Renal pelvis (tissue), 1 donor: ENCODE measurements at regions not wholly inside any gene's neighbourhood (a gene's known extent, or its start where the extent isn't known, plus 50 kb on each side); places are given as distances from the start of the nearest gene placed in this dataset.

Source experiments
- DNase-seq: peaks from one replicate; pipeline ENCODE4 v3.0.0-alpha.2; 2013

DNA sequence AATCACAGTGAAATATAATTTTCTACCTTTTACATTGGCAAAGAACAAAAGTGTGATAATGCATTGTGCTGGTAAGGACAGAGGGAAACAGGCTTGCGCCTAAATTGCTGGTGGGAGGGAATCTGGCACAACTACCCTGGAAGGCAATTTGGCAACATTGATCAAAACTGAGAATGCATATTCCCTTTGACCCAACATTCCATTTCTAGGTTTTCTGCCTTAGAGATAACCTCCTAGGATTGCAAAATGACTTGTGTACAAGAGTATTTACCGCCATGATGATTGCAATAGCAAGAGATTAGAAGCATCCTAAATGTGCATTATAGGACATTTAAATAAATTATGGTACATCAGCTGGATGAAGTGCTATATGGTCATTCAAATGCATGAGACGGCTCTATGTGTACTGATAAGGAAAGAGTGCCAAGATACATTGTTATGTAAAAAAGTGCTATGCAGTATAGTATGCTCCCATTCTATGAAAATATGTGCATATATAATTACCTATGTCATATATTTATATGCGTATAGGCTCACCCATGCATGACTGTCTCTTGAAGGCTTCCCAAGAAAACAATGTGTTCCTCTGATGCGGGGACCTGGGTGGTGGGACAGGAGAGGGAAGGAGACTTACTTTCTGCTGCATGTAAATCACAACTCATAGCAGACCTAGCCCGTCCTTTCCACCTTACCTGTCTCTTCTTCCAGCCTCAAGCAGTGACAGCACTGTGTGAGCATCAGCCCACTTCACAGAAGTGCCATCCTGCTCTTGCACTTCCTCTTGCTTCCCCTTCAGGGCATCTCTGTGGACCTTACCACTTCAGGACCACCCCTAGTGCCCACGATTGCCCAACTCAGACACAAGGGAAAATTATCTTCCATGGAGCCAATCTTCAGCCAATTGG lies 249.9 kb upstream of the TLE3 start:
- no peak for DNase-seq

DNA sequence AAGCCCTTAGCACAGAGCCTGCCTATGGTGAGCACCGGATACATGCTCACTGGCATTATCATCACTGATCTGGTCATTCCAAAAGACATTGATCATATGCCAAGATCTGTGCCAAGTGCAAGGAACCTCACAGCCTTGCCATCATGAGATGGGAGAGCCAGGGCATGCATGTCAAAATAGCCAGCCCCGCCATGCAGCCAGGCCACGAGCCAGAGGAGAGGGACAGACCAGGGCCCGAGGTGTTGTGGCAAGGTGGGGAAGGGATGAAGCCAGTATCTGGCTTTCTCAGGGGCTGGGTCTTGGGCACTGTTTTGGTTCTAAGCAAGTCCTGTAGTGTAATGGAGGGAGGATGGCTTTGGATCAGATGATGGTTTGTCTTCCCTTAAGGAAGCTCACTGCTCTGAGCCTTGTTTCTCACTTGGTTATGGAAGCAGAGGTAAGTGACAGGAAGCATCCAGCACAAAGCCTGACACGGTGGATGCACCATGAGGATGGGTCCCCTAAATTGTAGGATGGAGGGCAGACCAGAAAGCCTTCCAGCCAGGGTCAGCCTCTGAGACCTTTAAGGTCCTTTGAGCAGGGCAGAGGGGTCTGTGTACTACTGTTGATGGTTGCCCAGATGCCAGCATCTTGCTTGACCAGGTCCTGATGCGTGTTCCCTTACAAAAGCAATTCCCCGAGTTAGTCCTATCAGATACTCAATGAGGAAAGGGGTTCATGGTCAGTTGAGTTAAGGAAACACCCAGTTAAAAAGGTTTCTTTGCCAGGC lies 247.7 kb upstream of the TLE3 start:
- no peak for DNase-seq

DNA sequence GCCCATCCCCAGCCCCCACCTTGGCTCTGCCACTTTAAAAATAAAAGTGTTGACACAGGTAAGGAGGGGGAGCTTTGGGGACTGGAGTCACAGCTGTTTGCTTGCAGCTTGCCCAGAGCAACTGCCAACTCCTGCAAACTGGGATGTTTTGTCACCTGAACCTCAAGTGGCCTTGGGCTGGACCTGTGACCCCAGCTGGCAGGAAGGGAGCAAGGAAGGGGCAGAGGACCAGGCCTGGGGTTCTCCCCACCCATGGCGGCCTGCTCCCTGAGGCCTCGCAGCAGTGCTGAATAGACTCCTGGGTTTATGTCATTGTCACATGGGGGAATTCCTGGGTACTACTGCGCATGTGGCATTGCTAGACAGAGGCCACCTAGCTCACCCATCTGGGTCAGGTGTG lies 246.9 kb upstream of the TLE3 start:
- no peak for DNase-seq

DNA sequence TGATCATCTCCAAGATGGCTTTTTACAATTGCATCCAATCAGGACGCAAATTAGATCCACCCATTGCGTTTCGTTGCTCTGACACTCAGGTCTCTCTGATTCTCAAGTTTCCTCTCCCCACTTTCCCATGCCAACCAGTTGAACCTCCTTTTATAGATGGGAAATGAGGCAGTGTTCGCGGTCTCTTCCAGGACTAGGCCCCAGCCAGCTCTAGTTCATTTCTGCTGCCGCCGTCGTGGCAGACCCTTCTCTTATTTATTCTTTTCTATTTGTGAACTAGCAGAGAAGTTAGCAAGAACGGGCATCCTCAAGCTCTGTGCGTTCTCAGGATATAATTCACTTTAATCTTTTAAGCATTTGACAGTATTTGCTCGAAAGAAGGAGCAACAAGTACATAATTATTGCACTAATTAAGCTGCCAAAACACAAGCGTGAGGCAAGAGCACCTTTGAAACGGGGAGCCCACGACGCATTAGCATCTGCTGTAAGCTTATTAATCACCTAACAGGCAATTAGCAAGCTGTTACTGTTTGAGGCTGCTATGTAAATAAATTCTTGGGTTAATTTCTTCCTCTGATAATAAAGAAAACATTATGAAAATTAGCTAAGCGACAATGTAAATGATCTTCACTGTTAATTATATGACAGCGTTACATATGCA lies 246.4 kb upstream of the TLE3 start:
- DNase-seq, result no peak

DNA sequence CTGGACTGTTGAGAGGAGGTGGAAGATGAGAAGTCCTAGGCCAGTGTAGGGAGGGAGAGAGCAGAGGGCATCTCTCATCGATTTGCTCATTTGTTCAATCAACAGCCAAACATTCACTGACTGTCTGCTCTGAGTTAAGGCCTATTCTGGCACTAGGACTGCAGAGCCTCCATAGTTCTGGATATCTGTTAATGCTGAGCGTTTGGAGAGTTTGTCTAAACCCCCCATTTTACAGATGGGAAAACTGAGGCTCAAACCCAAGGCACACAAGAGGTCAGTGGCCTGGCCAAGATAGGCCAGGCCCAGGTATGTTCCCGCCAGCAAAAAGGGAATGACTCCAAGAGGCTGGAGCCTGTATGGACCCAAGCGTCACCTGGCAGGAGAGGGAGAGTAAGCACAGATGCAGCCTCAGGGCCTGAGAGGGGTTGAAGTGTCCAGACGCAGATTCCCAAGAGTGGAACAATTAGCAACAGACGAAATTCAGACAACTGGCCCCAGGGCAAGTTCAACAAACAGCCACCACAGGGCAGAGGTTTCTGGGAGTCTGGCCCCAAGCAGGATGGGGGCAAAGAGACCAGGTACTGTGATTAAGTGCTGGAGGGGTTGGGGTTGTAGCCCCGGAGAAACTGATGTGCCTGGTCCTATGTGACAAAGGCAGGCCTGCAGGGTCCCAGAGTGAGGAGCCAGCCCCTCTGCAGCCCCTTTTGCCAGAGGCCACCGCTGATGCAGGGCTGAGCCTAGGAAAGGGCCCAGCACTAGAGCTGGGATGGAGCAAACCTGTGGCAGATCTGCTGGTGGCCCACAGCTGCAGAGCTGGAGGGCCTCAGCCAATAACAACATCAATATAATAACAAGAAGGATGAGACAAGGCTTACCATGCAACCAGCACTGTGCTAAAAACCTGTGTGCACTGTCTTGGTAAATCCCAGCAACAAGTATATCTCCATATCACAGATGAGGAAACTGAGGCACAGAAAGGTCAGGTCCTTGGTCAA lies 245.1 kb upstream of the TLE3 start:
- no peak for DNase-seq

DNA sequence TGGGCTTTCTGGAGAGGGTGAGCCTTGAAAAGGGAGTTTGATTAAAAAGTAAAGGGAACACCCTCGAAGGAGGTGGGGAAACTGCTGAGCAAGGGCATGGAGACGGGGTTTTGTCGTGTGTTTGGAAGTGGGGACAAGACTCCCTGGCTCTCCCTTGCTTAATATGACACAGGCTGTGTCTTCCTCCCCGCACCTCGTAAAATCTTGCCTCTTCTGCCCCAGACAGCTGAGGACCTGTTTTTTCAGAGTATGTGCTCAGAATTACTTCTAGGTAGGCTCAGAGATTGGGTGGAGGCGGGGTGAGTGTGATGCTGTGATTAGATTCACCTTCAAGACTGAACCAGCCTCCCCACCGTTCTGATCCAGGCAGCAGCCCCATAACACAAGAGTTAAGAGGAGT lies 244.4 kb upstream of the TLE3 start:
- DNase-seq, result no peak

DNA sequence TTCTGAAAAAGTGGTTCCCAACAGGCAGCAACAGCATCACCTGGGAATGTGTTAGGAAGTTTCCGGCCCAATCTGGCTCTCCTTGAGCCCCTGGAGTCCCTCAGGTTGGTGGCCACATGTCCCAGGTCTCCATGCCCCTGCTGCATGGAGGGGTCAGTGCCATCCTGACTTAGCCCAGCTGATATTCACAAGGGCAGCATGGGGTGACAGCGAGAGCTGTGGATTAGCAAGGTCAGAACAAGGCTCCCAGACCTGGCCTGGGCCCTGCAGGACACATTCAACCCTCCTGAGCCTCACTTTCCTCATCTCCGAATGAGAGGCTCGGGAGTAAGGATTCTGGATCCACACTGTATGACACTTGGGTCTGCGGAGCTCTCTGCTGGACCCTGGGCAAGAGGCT lies 243.8 kb upstream of the TLE3 start:
- DNase-seq, result no peak

DNA sequence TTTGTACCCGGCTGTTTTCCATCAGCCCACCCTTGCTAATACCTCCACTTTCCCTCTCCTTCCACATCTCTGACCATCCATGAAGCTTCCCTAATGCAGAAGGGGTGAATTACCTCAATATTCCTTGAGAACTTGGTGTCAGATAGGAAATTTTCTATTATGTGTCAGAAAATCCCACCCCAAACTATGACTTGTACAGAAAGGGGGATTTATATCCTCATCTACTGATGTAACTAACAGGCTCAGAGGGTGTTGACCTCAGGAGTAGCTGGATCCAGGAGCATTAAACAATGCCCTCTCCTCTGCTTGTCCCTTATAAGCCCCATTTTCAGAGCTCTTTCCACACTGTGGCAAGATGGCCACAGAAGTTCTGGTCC lies 242.8 kb upstream of the TLE3 start:
- no peak for DNase-seq

DNA sequence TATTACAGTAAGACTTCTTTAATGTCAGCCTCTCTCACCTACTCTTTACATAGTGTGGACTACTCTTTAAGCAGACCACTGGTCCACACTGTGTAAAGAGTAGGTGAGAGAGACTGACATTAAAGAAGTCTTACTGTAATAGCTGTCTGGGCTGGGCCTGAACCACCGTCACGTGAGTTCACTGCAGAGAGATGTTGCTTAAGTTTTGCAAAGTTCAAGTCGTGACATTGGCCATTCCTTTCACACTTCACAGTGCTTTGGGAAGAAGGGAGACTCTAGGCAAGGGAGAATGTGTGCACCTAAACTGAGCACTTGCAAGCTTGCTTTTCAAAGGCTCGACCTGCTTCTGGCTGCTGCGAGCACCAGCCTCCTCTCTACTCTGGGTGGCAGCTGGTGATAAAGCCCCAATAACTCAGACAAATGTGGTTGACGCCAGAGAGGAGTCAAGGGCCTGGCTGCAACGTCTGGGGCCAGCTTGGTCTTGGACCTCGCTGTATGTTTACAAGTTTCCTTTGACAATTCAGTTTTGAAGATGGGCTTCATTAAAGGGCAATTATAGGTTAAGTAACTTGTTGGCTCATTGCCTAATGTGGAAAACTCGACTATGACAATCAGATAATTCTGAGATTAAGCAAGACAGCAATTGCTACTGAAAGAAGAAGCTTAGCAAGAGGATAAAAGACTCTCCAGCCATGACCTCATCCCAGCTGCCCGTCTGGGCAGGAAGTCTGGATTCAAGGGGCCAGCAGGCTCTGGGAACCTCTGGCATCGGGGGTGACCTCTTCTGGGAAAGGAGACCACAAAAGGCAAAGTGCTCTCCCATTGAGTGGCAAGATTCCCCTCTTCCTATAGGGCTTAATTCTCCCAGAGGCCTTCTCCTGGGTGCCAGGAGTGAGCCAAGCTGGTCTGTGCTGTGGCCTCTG lies 242.1 kb upstream of the TLE3 start:
- DNase-seq, result no peak

DNA sequence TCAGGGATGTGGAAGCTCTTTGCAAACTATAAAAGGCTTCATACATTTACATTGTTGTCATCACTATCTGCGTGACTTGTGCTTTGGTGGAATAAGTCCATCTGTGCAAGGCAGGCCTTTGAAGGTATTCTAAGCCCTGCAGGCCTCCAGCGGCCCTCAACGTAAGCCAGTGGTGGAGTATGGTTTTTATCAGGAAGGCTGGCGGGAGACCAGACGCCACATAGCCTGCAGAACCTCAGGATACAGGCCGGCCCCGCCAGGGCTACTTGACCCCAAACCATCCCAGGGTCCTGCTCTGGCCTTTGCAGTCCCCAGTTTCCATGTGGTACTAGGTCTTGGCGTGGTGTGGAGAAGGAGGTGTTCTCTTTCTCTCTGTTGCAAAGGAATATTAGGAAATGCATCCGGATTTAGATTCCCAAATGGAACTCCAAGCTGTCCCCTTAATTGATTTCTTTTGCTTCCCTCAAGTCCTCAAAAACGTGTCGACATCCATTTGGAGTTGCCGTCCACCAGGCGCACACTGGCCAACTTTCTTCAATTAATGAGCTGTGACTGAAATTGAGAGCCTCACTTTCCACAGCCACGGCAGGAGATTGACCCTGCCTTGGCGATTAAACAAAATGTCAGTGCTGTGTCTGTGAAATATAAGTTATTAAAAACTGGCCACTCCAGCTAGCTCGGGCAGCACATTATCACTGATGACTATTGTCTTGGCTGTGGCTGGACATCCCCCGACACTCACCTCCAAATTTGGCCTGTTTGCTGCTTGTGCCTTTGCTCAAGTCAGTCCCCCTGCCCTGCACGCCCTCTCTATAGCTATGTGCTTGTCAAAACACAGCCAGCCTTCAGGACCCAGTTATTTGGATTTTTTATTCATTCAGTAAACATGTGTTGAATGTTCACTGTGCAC lies 239.8 kb upstream of the TLE3 start:
- no peak for DNase-seq

DNA sequence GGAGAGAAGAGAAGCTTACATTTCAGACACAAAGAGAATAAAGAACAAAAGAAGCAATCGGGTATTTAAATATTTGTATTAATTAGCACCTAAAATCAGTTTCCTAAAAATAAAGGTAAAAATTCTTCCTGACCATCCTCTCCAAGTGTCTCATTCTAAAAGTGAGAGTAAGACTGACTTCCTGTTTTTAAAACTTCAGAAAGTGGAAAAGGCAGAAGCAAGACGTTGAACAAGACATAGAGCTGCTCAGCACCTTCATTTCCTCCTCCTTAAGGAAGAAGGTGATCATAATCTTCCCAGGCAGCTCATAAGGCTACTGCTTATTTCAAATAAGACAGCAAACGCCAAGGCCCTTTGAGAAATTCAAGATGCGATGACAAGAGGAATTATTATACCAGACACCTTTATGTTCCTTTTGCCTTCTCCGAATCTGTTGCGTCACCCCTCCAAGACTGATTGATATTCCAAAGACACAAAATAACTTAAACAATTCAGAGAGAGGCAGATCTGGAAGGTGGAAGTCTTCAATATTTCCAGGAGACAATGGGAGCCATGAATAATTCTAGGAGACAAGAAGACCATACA lies 238.8 kb upstream of the TLE3 start:
- DNase-seq, result no peak

DNA sequence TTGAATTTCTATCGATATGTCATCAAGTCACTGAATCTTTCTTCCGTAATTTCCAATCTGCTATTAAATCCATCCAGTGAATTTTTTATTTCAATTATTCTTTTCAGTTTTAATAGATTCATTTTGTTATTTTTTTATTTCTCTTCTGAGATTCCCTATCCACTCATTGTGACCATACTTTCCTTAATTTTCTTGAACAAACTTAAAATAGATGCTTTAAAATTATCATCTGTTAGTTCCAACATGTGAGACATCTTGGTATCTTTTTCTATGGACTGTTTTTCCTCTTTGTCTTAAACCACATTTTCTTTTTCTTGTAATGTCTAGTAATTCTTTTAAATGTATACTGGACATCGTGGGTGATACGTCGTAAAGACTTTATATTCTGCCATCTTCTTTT lies 236.6 kb upstream of the TLE3 start:
- no peak for DNase-seq

DNA sequence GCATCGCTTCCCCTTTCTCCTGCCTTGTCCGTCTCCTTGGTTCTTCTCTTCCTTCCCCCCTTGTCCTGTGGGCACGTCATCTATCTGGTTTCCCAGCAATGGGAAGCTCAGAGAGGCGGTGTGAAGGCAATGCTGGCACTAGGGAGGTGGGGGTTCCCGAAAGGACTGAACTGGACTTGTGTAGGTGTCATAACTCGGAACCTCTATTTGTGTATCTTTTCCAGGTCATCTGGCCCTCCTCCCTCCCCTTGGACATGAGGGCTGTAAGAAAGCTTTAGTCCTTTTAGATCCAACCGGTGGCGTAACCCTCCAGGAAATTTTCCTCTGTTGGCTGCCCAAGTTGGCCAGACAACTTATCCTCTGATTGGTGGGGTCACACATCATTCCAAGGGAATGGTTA lies 231.5 kb upstream of the TLE3 start:
- DNase-seq, result no peak

DNA sequence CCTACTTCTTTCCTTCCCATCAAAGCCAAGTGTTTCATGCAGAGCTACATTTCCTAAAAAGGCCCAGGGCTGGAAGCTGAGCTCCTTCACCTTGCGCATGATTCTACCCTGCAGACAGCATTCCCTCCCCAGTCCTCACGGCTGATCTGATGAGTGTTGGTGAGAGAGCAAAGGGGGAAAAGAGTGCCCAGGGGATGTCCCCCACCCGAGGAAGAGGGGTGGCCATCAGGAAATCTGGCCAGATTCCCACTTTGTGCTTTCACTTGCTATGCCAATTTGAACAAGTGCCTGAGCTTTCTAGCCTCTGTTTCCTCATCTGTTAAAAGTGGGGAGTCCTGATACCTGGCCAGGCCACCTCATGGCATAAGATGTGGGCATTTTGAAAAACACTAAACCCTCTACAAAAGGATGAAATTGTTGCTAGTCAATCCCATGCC lies 231.0 kb upstream of the TLE3 start:
- no peak for DNase-seq

DNA sequence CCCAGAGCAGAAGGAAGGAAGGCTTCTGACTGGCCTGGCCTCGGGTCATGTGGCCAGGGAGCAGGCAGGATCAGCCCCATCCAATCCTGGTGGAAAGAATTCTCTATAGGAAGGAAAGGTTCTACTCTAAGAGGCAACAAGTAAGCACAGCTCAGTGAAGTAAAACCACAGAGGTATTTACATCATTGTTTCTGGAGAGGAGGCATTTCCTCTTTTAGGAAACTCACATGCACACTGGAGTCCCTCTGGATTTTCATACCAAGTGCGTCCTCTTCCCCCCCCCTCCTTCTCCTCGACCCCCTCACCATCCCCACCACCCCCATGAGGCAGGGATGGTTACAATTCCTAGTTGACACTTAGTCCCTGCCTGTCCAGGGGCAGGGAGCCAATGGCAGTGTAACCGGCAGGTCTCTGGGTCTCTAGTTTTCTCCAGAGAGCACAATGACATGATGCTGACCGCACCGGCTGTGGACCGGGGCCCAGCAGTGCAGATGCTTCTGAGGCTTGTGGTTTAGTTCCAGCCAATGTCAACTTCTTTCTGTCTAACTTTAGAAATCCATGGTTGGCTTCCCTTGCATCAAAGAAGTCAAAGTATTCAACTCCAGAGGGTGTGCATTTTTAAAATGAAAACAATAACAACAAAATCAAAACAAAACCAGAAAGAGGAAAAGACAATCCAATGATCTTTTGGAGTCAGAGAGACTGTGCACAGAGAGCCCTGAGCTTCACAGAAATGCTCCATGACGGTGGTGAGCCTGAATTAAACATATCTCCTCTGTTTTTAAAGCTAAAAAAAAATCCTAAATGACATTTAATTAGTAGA lies 230.3 kb upstream of the TLE3 start:
- DNase-seq, result peak; percentile 29

DNA sequence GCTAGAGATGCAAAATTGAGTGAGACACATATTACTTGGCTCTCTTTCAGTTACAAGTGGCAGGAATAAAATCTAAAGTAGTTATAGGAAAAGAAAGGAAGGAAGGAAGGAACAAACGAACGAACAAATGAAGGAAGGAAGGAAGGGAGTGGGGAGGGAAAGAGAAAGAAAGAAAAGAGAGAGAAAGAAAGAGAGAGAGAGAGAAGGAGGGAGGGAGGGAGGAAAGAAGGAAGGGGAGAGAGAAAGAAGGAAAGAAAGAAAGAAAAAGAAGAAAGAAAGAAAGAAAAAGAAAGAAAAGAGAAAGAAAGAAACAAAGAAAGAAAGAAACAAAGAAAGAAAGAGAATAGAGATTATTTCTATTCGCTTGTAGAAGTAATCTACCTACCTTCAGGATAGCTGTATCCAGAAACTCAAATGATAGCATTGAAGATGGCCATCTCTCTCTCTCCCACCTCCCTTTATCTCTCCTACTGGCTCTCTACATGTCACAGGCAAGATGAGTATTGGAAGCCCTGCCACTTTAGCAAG lies 229.7 kb upstream of the TLE3 start:
- no peak for DNase-seq
